Esophagus (tissue), 2 donors: ENCODE measurements at regions not wholly inside any gene's neighbourhood (a gene's known extent, or its start where the extent isn't known, plus 50 kb on each side); places are given as distances from the start of the nearest gene placed in this dataset.

Source experiments
- H3K27ac ChIP-seq, 2 donors: one replicate each; pipeline ENCODE4 v1.5.1; 2013; ENCODE audit warnings: low read depth in 2 of 2, mild to moderate bottlenecking in 2 of 2, inconsistent platforms in 1 of 2, low read length in 1 of 2, moderate library complexity in 1 of 2
- H3K27me3 ChIP-seq, 2 donors: one replicate each; pipeline ENCODE4 v1.6.1; 2013; ENCODE audit warnings: low read length in 2 of 2, control low read depth in 1 of 2, mild to moderate bottlenecking in 1 of 2; ENCODE audit not compliant: insufficient read depth in 2 of 2, control insufficient read depth in 1 of 2
- H3K36me3 ChIP-seq, 2 donors: one replicate each; pipeline ENCODE4 v1.6.1; 2013; ENCODE audit warnings: low read length in 1 of 2; ENCODE audit not compliant: control insufficient read depth in 2 of 2, insufficient read depth in 2 of 2
- H3K4me1 ChIP-seq, 2 donors: one replicate each; pipeline ENCODE4 v1.6.1; 2013; ENCODE audit warnings: low read length in 1 of 2; ENCODE audit not compliant: control insufficient read depth in 2 of 2, insufficient read depth in 2 of 2
- H3K4me3 ChIP-seq, 2 donors: one replicate each; pipeline ENCODE4 v1.5.1; 2013; ENCODE audit warnings: low read length in 2 of 2, mild to moderate bottlenecking in 2 of 2, low read depth in 1 of 2, moderate library complexity in 1 of 2
- H3K9me3 ChIP-seq, 2 donors: one replicate each; pipeline ENCODE4 v1.6.1; 2013; ENCODE audit warnings: mild to moderate bottlenecking in 2 of 2, low read depth in 1 of 2, low read length in 1 of 2, moderate library complexity in 1 of 2; ENCODE audit not compliant: control insufficient read depth in 2 of 2, insufficient read depth in 1 of 2
- WGBS, 2 donors: extraction: QIAGEN DNeasy Blood & Tissue Kit; methylation state at CpG; one replicate each; pipeline ENCODE4 v1.1.7; 2013; 5-methylcytosine and 5-hydroxymethylcytosine counted together
- donor health status: healthy with polysubstance abuse.
- donor health status: Bipolar disorder and iron deficiency.

DNA sequence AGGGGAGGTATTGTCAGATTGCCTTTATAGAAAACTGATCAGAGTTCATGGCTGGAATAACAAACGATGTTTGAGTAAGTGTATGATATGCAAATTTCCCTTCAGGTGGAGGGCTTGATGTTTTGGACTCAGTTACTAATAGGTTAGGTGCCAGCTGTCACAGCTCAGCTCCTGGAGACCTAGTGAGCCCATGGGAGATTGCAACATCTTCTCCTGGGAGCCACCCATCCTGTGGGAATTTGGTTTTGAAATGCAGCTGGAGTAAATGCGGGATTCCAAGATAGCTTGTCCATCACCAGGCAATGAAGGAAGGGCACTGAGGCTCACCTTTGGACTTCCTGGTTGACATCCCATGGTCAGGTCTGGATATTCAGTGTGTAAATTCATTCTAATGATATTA, 211.4 kb upstream of the NRIP1 start:
- H3K36me3 ChIP-seq: no peaks in the 10 kb centered on the region
- H3K4me3 ChIP-seq: no peak overlapping the region
- no peaks in the 10 kb centered on the region for H3K9me3 ChIP-seq
- no peaks in the 10 kb centered on the region for H3K27me3 ChIP-seq
- no peaks in the 10 kb centered on the region for H3K4me1 ChIP-seq
- no peak overlapping the region for H3K27ac ChIP-seq
- 78 to 84% methylated on average over 2 of the region's 2 CpGs for WGBS, 2 donors

DNA sequence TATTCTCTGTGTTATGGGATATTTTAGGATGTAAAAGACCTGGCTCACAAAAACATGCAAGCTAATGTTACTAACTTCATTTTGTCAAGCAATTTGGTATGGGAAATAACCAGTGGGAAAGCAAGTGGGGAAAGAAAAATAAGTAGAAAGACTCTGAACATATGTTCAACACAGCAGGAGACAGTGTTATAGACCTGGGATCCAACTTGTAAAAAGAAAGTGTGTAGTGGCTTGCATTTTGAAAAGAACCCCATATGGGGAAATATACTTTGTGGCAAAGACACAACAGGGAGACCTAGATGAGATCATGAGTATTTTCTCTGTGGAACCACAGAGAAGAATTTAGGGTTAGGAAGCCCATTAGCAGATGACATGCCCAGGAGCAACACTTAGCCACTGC, 212.7 kb upstream of the NRIP1 start:
- no peak overlapping the region for H3K4me3 ChIP-seq
- no peaks in the 10 kb centered on the region for H3K36me3 ChIP-seq
- H3K9me3 ChIP-seq: no peaks in the 10 kb centered on the region
- H3K27me3 ChIP-seq: no peaks in the 10 kb centered on the region
- H3K4me1 ChIP-seq: no peaks in the 10 kb centered on the region
- H3K27ac ChIP-seq: no peak overlapping the region

DNA sequence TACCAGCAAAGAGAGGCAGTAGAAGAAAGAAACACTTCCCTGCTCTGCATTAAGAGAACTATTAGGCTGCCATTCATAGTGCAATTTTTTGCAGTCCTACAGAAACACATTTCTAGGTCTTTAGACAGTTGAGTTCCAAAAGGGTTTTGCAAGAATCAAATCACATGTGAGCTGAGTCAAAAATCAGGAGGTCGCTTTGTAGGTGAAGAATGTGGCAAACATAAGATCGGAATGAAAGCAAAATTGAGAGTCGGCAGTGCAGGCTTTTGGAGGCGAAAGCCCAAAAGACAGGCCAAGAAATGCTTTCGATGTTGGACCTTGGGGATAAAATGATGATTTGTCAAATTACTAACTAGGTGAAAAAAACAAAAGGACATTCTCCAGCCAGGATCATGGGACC, 213.5 kb upstream of the NRIP1 start:
- H3K27ac ChIP-seq: no peak overlapping the region
- H3K9me3 ChIP-seq: no peaks in the 10 kb centered on the region
- no peaks in the 10 kb centered on the region for H3K4me1 ChIP-seq
- no peaks in the 10 kb centered on the region for H3K36me3 ChIP-seq
- H3K4me3 ChIP-seq: no peak overlapping the region
- WGBS, 2 donors: 95 to 96% methylated on average over 5 of the region's 5 CpGs
- H3K27me3 ChIP-seq: no peaks in the 10 kb centered on the region

DNA sequence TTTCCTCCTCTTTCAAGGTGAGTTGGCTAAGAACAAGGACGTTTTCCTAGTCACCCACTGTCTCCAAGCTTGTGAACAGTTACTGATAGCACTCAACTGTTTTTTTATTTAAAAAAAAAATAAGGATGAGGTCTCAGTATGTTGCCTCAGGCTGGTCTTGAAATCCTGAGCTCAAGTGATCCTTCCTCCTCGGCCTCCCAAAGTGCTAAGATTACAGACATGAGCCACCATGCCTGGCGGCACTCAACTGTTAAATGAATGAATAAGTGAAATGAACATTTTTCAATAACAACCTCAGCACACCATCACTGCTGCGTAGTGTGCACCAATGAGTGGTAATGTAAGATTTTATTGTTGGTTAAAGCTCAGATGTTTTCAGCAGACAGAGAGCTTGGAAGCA, 214.1 kb upstream of the NRIP1 start:
- Histone ChIP-seq H3K27ac (no peak overlapping the region), H3K9me3 (no peaks in the 10 kb centered on the region), H3K36me3 (no peaks in the 10 kb centered on the region), H3K4me1 (no peaks in the 10 kb centered on the region), H3K4me3 (no peak overlapping the region), H3K27me3 (no peaks in the 10 kb centered on the region)
- WGBS, 2 donors: 86 to 90% methylated on average over 4 of the region's 4 CpGs

DNA sequence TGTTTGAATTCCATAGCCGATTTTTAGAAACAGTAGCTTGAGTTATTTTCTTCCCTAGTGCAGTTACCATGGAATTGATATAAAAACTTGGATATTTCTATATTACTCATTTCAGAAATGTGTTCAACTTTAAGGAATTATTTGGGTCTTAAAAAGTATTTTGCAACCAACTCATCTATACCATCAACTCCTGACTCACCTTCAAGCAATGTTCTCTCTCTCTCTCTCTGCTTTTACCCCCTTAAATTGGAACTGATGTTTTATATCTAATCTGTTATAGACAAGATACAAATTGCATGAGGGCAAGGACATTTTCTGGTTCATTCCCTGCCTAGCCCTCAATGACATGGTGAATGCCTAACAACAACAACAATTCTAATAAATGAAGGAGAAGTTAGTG, 214.7 kb upstream of the NRIP1 start:
- WGBS, 2 donors: 91 to 94% methylated on average over 1 of the region's 1 CpG
- H3K27ac ChIP-seq: no peak overlapping the region

DNA sequence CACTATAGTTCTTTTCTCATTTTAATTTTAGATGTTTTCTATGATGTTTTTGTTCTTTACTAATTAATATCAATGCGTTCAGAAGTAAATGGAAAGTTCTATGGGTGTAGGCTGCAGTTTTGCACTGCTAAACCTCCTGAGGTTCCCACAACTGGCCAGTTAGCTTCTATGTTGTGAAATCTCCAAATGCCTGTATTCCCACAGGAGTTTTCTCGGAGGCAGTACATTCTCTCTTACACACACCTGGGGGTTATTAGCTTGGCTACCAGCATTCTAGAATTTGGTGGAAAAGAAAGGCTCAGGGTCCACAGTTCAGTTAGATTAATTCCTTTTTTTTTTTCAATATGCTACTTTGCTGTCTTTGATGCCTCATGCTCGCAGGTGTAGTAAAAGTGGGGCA, 216.9 kb upstream of the NRIP1 start:
- 87 to 94% methylated on average over 3 of the region's 3 CpGs for WGBS, 2 donors
- Histone ChIP-seq H3K27me3 (no peaks in the 10 kb centered on the region), H3K27ac (no peak overlapping the region), H3K36me3 (no peaks in the 10 kb centered on the region), H3K4me1 (no peaks in the 10 kb centered on the region), H3K4me3 (no peak overlapping the region), H3K9me3 (no peaks in the 10 kb centered on the region)

More for the DNA sequence above, 214.7 kb upstream of the NRIP1 start:
- Histone ChIP-seq H3K9me3 (no peaks in the 10 kb centered on the region), H3K4me1 (no peaks in the 10 kb centered on the region), H3K27me3 (no peaks in the 10 kb centered on the region), H3K36me3 (no peaks in the 10 kb centered on the region), H3K4me3 (no peak overlapping the region)

DNA sequence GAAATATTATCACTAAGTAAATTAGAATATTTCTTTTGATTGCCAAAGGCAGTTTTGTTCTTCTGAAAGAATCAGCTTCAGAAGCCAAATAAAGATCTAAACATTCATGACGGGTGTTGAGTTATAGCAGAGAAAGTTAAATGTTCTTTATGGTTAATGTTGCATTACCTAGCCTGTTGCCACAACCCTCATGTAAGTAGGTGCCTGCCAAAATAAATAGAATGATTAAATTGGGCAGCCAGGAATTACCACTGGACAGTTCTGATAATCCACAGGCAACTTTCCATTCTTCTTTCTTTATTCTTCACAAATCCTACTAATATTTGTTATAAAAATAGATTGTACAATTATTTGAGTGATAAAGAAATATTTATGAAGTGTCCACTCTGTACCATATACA, 217.9 kb upstream of the NRIP1 start:
- no peaks in the 10 kb centered on the region for H3K36me3 ChIP-seq
- H3K9me3 ChIP-seq: no peaks in the 10 kb centered on the region
- no peaks in the 10 kb centered on the region for H3K27me3 ChIP-seq
- H3K4me1 ChIP-seq: no peaks in the 10 kb centered on the region
- no peak overlapping the region for H3K4me3 ChIP-seq
- 49 to 50% methylated on average over 1 of the region's 1 CpG for WGBS, 2 donors
- H3K27ac ChIP-seq: no peak overlapping the region

DNA sequence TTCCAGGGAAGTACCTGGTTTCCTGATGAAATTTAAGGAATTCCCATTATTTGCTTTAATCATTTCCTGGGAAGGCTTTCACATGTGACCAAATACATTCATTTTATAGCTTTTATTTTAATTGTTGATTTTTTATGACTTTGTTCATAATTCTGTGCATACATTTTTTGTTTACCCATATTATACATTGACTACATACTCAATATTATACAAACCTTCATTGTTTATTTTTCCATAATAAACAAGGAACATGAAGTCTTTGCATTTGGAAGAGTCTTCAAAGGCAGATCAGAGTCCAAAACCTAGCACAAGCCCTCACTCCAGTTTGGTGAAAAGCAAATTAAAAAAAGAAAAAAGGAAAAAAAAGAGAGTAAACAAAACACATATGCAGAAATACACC, 218.3 kb upstream of the NRIP1 start:
- no peaks in the 10 kb centered on the region for H3K36me3 ChIP-seq
- no peaks in the 10 kb centered on the region for H3K4me1 ChIP-seq
- H3K27ac ChIP-seq: no peak overlapping the region
- H3K4me3 ChIP-seq: no peak overlapping the region
- no peaks in the 10 kb centered on the region for H3K9me3 ChIP-seq
- H3K27me3 ChIP-seq: no peaks in the 10 kb centered on the region

DNA sequence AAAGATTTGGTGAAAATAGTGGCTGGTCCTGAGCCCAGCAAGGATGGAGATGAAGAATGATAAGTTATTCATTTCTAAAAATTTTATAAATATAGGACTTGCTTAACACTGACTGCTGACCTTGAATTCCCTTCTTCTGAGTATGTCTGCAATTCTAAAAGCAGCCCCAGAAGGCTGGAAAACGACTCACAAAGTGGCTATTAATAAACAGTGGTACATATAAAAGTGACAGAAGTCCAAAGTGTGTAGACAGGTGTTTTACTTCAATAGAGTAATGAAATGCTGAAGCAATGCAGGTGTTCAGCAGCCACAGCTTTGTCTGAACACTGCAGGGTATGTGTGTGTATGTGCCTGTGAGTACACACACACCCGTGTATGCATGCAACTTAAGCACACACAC, 219.0 kb upstream of the NRIP1 start:
- 51 to 66% methylated on average over 2 of the region's 2 CpGs for WGBS, 2 donors
- H3K27me3 ChIP-seq: no peaks in the 10 kb centered on the region
- no peaks in the 10 kb centered on the region for H3K4me1 ChIP-seq
- no peaks in the 10 kb centered on the region for H3K9me3 ChIP-seq
- H3K36me3 ChIP-seq: no peaks in the 10 kb centered on the region
- no peak overlapping the region for H3K4me3 ChIP-seq
- no peak overlapping the region for H3K27ac ChIP-seq

DNA sequence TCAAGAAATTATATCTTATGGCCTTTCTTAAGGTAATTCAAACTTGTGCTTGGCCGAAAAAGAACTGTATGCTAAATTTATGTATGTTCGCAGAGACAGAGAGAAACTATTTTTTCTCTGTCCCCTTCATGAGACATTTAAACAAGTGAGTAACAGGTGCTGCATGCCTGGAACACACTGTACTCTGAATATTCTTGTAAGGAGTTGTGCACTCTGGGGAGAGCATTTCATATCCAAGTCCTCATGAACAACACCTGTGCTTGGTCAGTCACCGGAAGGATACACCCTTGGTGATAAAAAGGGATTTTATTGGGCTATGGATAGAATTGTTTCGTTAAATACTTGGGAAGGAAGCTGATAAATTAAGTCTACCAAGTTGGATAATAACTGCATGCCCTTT, 220.8 kb upstream of the NRIP1 start:
- Histone ChIP-seq H3K9me3 (no peaks in the 10 kb centered on the region), H3K36me3 (no peaks in the 10 kb centered on the region), H3K4me1 (peaks cover 0 to 4% of the 10 kb centered on the region in 2 donors), H3K4me3 (no peak overlapping the region), H3K27me3 (no peaks in the 10 kb centered on the region), H3K27ac (no peak overlapping the region)
- 87 to 90% methylated on average over 4 of the region's 4 CpGs for WGBS, 2 donors
